IMR-90 (cell line): ENCODE measurements at regions not wholly inside any gene's neighbourhood (a gene's known extent, or its start where the extent isn't known, plus 50 kb on each side); places are given as distances from the start of the nearest gene placed in this dataset.

Experiments
- ATAC-seq: fragments of 200-7000 bp; cut with Tn5 transposase; 2 replicates; pipeline ENCODE4 v1.9.1; 2020; ENCODE audit warnings: low read depth, mild to moderate bottlenecking, moderate library complexity
- BruUV-seq: library from RNA; stranded (reverse); fragments of 400-500 nt; replicated peaks from 2 replicates; lab custom pipeline; 2021; lab: Mats Ljungman, UMichigan
- CTCF ChIA-PET: fragments of 300-600 bp; formaldehyde crosslinking; extraction: SDS; loops from one replicate; lab custom pipeline; 2021; ENCODE audit warnings: antibody characterized with exemption; lab: Yijun Ruan, JAX
- POLR2A ChIA-PET: fragments of 300-600 bp; sonication (Branson Sonifier 250); formaldehyde crosslinking; loops from one replicate; lab custom pipeline; 2022; ENCODE audit warnings: antibody characterized with exemption; ENCODE audit not compliant: unreplicated experiment; lab: Charles Lee
- DNase-seq: peaks from one replicate; pipeline ENCODE4 v3.0.0; 2013
- H2AFZ ChIP-seq: replicated peaks from 2 replicates; pipeline ENCODE3; 2013; ENCODE audit warnings: low read length, mild to moderate bottlenecking; ENCODE audit not compliant: poor library complexity
- H2AK5ac ChIP-seq: 2 replicates; pipeline ENCODE4 v1.6.1; 2013; ENCODE audit warnings: low read depth, low read length, inconsistent platforms
- H2AK9ac ChIP-seq: replicated peaks from 2 replicates; pipeline ENCODE3; 2013; ENCODE audit warnings: mild to moderate bottlenecking, low read depth, low read length, moderate library complexity; ENCODE audit not compliant: poor library complexity
- H2BK120ac ChIP-seq: 2 replicates; pipeline ENCODE4 v1.6.1; 2013; ENCODE audit warnings: low read depth, low read length, inconsistent platforms
- H2BK15ac ChIP-seq: 3 replicates; pipeline ENCODE4 v1.6.1; 2013; ENCODE audit warnings: low read depth, low read length, inconsistent platforms
- H2BK20ac ChIP-seq: 2 replicates; pipeline ENCODE4 v1.6.1; 2013; ENCODE audit warnings: low read depth, mild to moderate bottlenecking, inconsistent platforms, low read length, moderate library complexity
- H2BK5ac ChIP-seq: 2 replicates; pipeline ENCODE4 v1.6.1; 2013; ENCODE audit warnings: mild to moderate bottlenecking, low read depth, low read length, inconsistent platforms; ENCODE audit not compliant: poor library complexity, severe bottlenecking
- H3K14ac ChIP-seq: replicated peaks from 2 replicates; pipeline ENCODE4 v1.6.1; 2013; ENCODE audit warnings: low read depth, low read length, inconsistent platforms
- H3K18ac ChIP-seq: 2 replicates; pipeline ENCODE4 v1.6.1; 2013; ENCODE audit warnings: low read depth, low read length, control low read depth
- H3K23ac ChIP-seq: 2 replicates; pipeline ENCODE4 v1.6.1; 2013; ENCODE audit warnings: low read depth, low read length, inconsistent platforms
- H3K27ac ChIP-seq: 2 replicates; pipeline ENCODE4 v1.5.1; 2013; ENCODE audit warnings: mild to moderate bottlenecking, control low read depth, low read length; ENCODE audit not compliant: insufficient read depth
- H3K27me3 ChIP-seq: 2 replicates; pipeline ENCODE4 v1.6.1; 2013; ENCODE audit warnings: low read length; ENCODE audit not compliant: control insufficient read depth, insufficient read depth
- H3K36me3 ChIP-seq: 2 replicates; pipeline ENCODE4 v1.6.1; 2013; ENCODE audit warnings: low read length, mixed read lengths; ENCODE audit not compliant: control insufficient read depth, insufficient read depth
- H3K4ac ChIP-seq: 2 replicates; pipeline ENCODE4 v1.6.1; 2013; ENCODE audit warnings: low read depth, low read length, inconsistent platforms
- H3K4me1 ChIP-seq: 2 replicates; pipeline ENCODE4 v1.6.1; 2013; ENCODE audit warnings: low read length, mixed read lengths; ENCODE audit not compliant: control insufficient read depth, insufficient read depth
- H3K4me2 ChIP-seq: 2 replicates; pipeline ENCODE4 v1.6.1; 2013; ENCODE audit warnings: low read depth, mild to moderate bottlenecking, control low read depth, low read length, moderate library complexity
- H3K4me3 ChIP-seq: 2 replicates; pipeline ENCODE4 v1.5.1; 2013; ENCODE audit warnings: low read depth, mild to moderate bottlenecking, control low read depth, low read length, moderate library complexity; ENCODE audit not compliant: insufficient read depth
- H3K56ac ChIP-seq: 2 replicates; pipeline ENCODE4 v1.6.1; 2013; ENCODE audit warnings: low read length, inconsistent platforms; ENCODE audit not compliant: insufficient read depth; ENCODE audit errors: extremely low read depth
- H3K79me1 ChIP-seq, 2 experiments: 2 replicates each; pipeline ENCODE4 v1.6.1; 2013; ENCODE audit warnings: low read length in 2 of 2, inconsistent platforms in 1 of 2, low read depth in 1 of 2
- H3K9ac ChIP-seq: 2 replicates; pipeline ENCODE4 v1.6.1; 2013; ENCODE audit warnings: low read depth, low read length, control low read depth
- H3K9me1 ChIP-seq: 2 replicates; pipeline ENCODE4 v1.6.1; 2013; ENCODE audit warnings: low read length, inconsistent platforms; ENCODE audit not compliant: insufficient read depth
- H3K9me3 ChIP-seq: 2 replicates; pipeline ENCODE4 v1.6.1; 2013; ENCODE audit warnings: low read length; ENCODE audit not compliant: control insufficient read depth, insufficient read depth
- H4K20me1 ChIP-seq: 2 replicates; pipeline ENCODE4 v1.6.1; 2013; ENCODE audit warnings: low read length, inconsistent platforms; ENCODE audit not compliant: insufficient read depth
- H4K5ac ChIP-seq: 2 replicates; pipeline ENCODE4 v1.6.1; 2013; ENCODE audit warnings: mild to moderate bottlenecking, low read depth, low read length, control low read depth
- H4K8ac ChIP-seq, 2 experiments: 2 replicates each; pipeline ENCODE4 v1.6.1; 2013; ENCODE audit warnings: low read depth in 2 of 2, low read length in 2 of 2, control low read depth in 1 of 2, inconsistent platforms in 1 of 2
- H4K91ac ChIP-seq: 2 replicates; pipeline ENCODE4 v1.6.1; 2013; ENCODE audit warnings: low read depth, low read length, inconsistent platforms; ENCODE audit not compliant: insufficient read depth
- BHLHE40 ChIP-seq: fragments of 150-350 bp; IDR thresholded peaks from 2 replicates; pipeline ENCODE4 v1.6.1; 2016; ENCODE audit warnings: mild to moderate bottlenecking, low read depth, low read length
- CEBPB ChIP-seq: IDR thresholded peaks from 2 replicates; pipeline ENCODE4 v1.6.1; 2012; ENCODE audit warnings: low read depth, low read length, improper control_type of control experiment
- CHD1 ChIP-seq: IDR thresholded peaks from 2 replicates; pipeline ENCODE4 v1.6.1; 2012; ENCODE audit warnings: low read depth, low read length, improper control_type of control experiment
- FOS ChIP-seq: fragments of 150-350 bp; IDR thresholded peaks from 2 replicates; pipeline ENCODE4 v1.6.1; 2016; ENCODE audit warnings: low read depth, low read length
- MAFK ChIP-seq: IDR thresholded peaks from 2 replicates; pipeline ENCODE4 v1.6.1; 2012; ENCODE audit warnings: low read depth, low read length, improper control_type of control experiment
- MAZ ChIP-seq: IDR thresholded peaks from 2 replicates; pipeline ENCODE4 v1.6.1; 2012; ENCODE audit warnings: low read depth, mild to moderate bottlenecking, low read length, improper control_type of control experiment, moderate library complexity, borderline replicate concordance
- MXI1 ChIP-seq: IDR thresholded peaks from 2 replicates; pipeline ENCODE4 v1.6.1; 2012; ENCODE audit warnings: low read depth, mild to moderate bottlenecking, low read length, moderate library complexity, borderline replicate concordance
- NFE2L2 ChIP-seq: fragments of 150-350 bp; IDR thresholded peaks from 2 replicates; pipeline ENCODE4 v1.6.1; 2016; ENCODE audit warnings: low read depth, mild to moderate bottlenecking, low read length
- POLR2A ChIP-seq: IDR thresholded peaks from 2 replicates; pipeline ENCODE4 v1.6.1; 2012; ENCODE audit warnings: mild to moderate bottlenecking, low read depth, low read length
- RAD21 ChIP-seq: IDR thresholded peaks from 2 replicates; pipeline ENCODE4 v1.6.1; 2012; ENCODE audit warnings: low read length, improper control_type of control experiment
- RCOR1 ChIP-seq: IDR thresholded peaks from 2 replicates; pipeline ENCODE4 v1.6.1; 2012; ENCODE audit warnings: mild to moderate bottlenecking, low read length, improper control_type of control experiment; ENCODE audit not compliant: insufficient replicate concordance
- RFX5 ChIP-seq: IDR thresholded peaks from 2 replicates; pipeline ENCODE4 v1.8.0; 2012; ENCODE audit warnings: low read depth, mild to moderate bottlenecking, low read length, moderate library complexity
- SMC3 ChIP-seq: fragments of 150-350 bp; IDR thresholded peaks from 2 replicates; pipeline ENCODE4 v1.6.1; 2016; ENCODE audit warnings: low read depth, mild to moderate bottlenecking, antibody characterized with exemption, low read length, moderate library complexity
- WGBS, 2 experiments: methylation state at CpG; one replicate each; pipeline versions ENCODE4 v1.1.5 to v1.1.7; 2013; ENCODE audit warnings: missing lambda C conversion rate in 2 of 2; ENCODE audit not compliant: insufficient read length in 1 of 2; ENCODE audit errors: extremely low coverage in 2 of 2; 5-methylcytosine and 5-hydroxymethylcytosine counted together
- dilution Hi-C: fragments of 300-500 bp; cut with HindIII; formaldehyde crosslinking; loops from one replicate; pipeline ENCODE4 v1.14.3; 2018; ENCODE audit warnings: low sequenced_read_pairs; ENCODE audit not compliant: unreplicated experiment
- in situ Hi-C: fragments of 300-500 bp; cut with MboI; formaldehyde crosslinking; loops from 3 replicates; pipeline ENCODE4 v1.14.3; 2019; ENCODE audit warnings: low sequenced_read_pairs, inconsistent platforms, mixed read lengths
- intact Hi-C: fragments of 100-400 bp; cut with micrococcal nuclease; formaldehyde crosslinking; loops from 2 replicates; pipeline ENCODE4 v1.10.0; 2022
- TF ChIP-seq, protein P1 (sequence below): fragments of 150-350 bp; IDR thresholded peaks from 2 replicates; pipeline ENCODE4 v1.6.1; 2017; ENCODE audit warnings: mild to moderate bottlenecking, antibody characterized with exemption, low read length, low read depth
- TF ChIP-seq, protein P2 (sequence below): fragments of 150-350 bp; IDR thresholded peaks from 2 replicates; pipeline ENCODE4 v1.6.1; 2016; ENCODE audit warnings: low read depth, mild to moderate bottlenecking, low read length, moderate library complexity, borderline replicate concordance
- TF ChIP-seq, protein P3 (sequence below): conservative IDR thresholded peaks from 2 replicates; pipeline ENCODE4 v1.5.1; 2012; ENCODE audit warnings: mild to moderate bottlenecking, low read depth, low read length, improper control_type of control experiment

DNA sequence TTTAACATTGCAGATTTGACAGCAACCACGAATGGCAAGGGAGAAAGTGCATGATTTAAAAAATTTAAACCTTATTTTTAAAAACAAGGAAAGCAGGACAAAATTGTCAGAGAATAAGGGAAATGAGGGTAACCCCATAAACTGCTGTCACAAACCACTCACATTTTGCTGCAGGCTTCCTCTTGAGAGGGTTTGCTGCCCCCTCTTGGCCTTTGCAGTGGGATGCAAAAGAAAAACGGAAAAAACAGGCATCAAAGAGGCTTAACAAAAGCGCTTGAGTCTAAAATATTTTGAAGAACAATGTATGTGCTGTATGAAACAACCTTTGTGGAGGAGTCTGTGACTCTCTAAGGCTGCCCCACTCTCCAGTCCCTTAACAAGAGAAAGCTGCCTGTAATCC is 91.6 kb downstream of the TMX3 start:
- Histone ChIP-seq H3K79me1 (no peaks in the 10 kb centered on the region), H3K4me1 (no peaks in the 10 kb centered on the region), H3K27me3 (no peaks in the 10 kb centered on the region), H3K36me3 (no peaks in the 10 kb centered on the region), H3K9ac (no peak overlapping the region), H4K20me1 (no peaks in the 10 kb centered on the region), H4K8ac (peak overlapping the region in 1 of 2 experiments; percentile 79; a peak in 1 of 4 replicates), H2BK5ac (no peak overlapping the region), H3K4ac (peak overlapping the region; percentile 66), H2BK20ac (0 out of 2 replicates have a peak overlapping the region, but pooled peaks have one; percentile 48), H3K4me2 (no peak overlapping the region), H4K5ac (no peak overlapping the region), H2BK120ac (peak overlapping the region; percentile 68), H3K27ac (no peak overlapping the region), H3K14ac (no peak overlapping the region), H2BK15ac (no peak overlapping the region), H3K23ac (no peak overlapping the region), H3K56ac (no peak overlapping the region), H2AK5ac (no peak overlapping the region), H2AFZ (no peak overlapping the region), H3K18ac (no peak overlapping the region), H3K9me1 (no peaks in the 10 kb centered on the region), H3K9me3 (no peaks in the 10 kb centered on the region; the same call in 1 of the 2 replicates), H4K91ac (no peak overlapping the region), H3K4me3 (no peak overlapping the region), H2AK9ac (no peak overlapping the region)
- ChIA-PET CTCF (no interaction called here), POLR2A (no interaction called here)
- intact Hi-C loops, result loop anchor here (1.0 to 10.0 kb wide), 6 partner anchors 359 to 1406 kb away; partner anchors contain the start of gene DSEL
- in situ Hi-C loops, result loop anchor here (10.0 kb wide), 1 partner anchor 1109 kb away; the partner anchor contains the start of gene DSEL
- WGBS, 2 experiments, result no CpG with 5 or more reads among the region's 3 CpGs
- TF ChIP-seq NFE2L2, result no peak
- no peak for TF ChIP-seq BHLHE40
- no peak for TF ChIP-seq MAZ
- TF ChIP-seq POLR2A, result peak; percentile 50; the same call in 1 of the 2 replicates
- no peak for TF ChIP-seq FOS
- TF ChIP-seq CHD1, result no peak; the same call in 1 of the 2 replicates
- TF ChIP-seq CEBPB, result no peak
- TF ChIP-seq RCOR1, result no peak
- peak; percentile 95 for TF ChIP-seq SMC3
- TF ChIP-seq RAD21, result peak; percentile 96
- no peak for TF ChIP-seq MXI1
- TF ChIP-seq, protein P1, sequence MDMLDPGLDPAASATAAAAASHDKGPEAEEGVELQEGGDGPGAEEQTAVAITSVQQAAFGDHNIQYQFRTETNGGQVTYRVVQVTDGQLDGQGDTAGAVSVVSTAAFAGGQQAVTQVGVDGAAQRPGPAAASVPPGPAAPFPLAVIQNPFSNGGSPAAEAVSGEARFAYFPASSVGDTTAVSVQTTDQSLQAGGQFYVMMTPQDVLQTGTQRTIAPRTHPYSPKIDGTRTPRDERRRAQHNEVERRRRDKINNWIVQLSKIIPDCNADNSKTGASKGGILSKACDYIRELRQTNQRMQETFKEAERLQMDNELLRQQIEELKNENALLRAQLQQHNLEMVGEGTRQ, result no peak
- no peak for TF ChIP-seq MAFK
- TF ChIP-seq, protein P2, sequence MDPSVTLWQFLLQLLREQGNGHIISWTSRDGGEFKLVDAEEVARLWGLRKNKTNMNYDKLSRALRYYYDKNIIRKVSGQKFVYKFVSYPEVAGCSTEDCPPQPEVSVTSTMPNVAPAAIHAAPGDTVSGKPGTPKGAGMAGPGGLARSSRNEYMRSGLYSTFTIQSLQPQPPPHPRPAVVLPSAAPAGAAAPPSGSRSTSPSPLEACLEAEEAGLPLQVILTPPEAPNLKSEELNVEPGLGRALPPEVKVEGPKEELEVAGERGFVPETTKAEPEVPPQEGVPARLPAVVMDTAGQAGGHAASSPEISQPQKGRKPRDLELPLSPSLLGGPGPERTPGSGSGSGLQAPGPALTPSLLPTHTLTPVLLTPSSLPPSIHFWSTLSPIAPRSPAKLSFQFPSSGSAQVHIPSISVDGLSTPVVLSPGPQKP, result no peak
- TF ChIP-seq RFX5, result no peak
- TF ChIP-seq, protein P3, sequence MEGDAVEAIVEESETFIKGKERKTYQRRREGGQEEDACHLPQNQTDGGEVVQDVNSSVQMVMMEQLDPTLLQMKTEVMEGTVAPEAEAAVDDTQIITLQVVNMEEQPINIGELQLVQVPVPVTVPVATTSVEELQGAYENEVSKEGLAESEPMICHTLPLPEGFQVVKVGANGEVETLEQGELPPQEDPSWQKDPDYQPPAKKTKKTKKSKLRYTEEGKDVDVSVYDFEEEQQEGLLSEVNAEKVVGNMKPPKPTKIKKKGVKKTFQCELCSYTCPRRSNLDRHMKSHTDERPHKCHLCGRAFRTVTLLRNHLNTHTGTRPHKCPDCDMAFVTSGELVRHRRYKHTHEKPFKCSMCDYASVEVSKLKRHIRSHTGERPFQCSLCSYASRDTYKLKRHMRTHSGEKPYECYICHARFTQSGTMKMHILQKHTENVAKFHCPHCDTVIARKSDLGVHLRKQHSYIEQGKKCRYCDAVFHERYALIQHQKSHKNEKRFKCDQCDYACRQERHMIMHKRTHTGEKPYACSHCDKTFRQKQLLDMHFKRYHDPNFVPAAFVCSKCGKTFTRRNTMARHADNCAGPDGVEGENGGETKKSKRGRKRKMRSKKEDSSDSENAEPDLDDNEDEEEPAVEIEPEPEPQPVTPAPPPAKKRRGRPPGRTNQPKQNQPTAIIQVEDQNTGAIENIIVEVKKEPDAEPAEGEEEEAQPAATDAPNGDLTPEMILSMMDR, result peak; percentile 89
- DNase-seq (peak; percentile 84), ATAC-seq (peak; percentile 90)
- BruUV-seq, result no TSS peak
- dilution Hi-C loops, result no loop called here
